ENCODE measurements at regions not wholly inside any gene's neighbourhood (a gene's known extent, or its start where the extent isn't known, plus 50 kb on each side); places are given as distances from the start of the nearest gene placed in this dataset.
"Not testable (repeated sequence)": the region's sequence is repeated elsewhere in the genome, so short reads cannot be mapped to it uniquely, and the experiment has no call there.

DNA sequence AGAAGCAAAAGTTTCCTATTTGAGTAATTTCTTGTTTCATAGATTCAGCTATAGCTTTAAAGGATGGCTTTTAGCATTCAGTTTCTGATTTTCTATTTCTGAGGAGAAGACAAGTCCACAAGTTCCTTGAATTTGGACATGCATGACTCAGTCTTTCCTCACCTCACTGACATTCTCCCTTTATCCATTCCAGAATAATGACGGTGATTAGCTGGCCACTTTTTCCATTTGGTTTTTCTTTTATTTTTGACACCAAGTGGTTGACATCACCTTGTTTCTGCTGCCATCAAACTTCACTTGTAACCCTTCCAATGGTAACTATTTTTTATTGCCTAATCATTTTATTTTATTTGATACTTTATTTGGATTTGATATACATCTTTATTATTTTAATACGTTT is 404.4 kb upstream of the KCNMB2 start:
- Histone ChIP-seq H3K27me3 (replicated peaks in 1 of 2; ENCODE audit: control insufficient read depth in 2 of 2, extremely low read depth in 1 of 2, insufficient read depth in 2 of 2, low read length in 1 of 2) (no peaks in the 10 kb centered on the region), H3K27ac (ENCODE audit: low read length) (no peak overlapping the region), H3K4me1 (ENCODE audit: control insufficient read depth in 1 of 2, extremely low read depth in 1 of 2, insufficient read depth in 2 of 2, low read length in 2 of 2) (no peaks in the 10 kb centered on the region), H3K4me3 (ENCODE audit: control insufficient read depth in 1 of 2, extremely low read depth in 1 of 2, low read length in 1 of 2) (no peak overlapping the region), H3K9me3 (no peaks in the 10 kb centered on the region), H3K36me3 (ENCODE audit: control insufficient read depth in 2 of 2, extremely low read depth in 1 of 2, insufficient read depth in 1 of 2, low read length in 1 of 2) (no peaks in the 10 kb centered on the region)
- no peaks in the 10 kb centered on the region for H3K4me1 Mint-ChIP-seq
- ChIA-PET POLR2A (no interaction called here), CTCF (no interaction called here)
- DNase-seq = no peak
- H3K9me3 Mint-ChIP-seq = peaks cover 0 to 5% (median 0%) of the 10 kb centered on the region in 3 donors
- H3K27me3 Mint-ChIP-seq = peaks cover 0 to 2% of the 10 kb centered on the region in 2 donors
- no CpG with 5 or more reads among the region's 2 CpGs for WGBS (ENCODE audit: insufficient coverage)
- H3K4me3 Mint-ChIP-seq = no peak overlapping the region
- H3K36me3 Mint-ChIP-seq = peaks cover 3% of the 10 kb centered on the region
- ATAC-seq (replicated peaks in 1 of 4) = no peak
- no peak overlapping the region for H3K27ac Mint-ChIP-seq

DNA sequence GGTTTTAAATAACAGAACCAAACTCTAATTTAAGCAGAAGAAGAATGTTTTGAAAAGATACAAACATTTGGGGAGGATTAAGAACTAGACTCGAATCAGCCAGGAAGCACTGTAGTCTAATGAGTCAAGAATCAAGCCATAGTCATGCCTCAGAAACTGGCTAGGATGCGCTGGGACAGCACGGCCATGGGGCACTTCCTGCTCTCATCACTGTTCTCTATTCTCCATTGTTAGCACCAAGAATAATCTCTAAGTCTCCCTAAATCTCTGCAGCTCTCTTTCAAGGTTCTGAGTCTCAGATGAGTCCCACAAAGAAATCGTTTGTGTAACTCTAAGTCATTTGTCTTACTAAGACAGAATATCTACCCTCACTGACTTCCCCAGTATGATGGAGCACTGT is 399.0 kb upstream of the KCNMB2 start:
- WGBS (ENCODE audit: insufficient coverage) = 71% methylated on average over 2 of the region's 4 CpGs
- Histone ChIP-seq H3K4me1 (ENCODE audit: control insufficient read depth in 1 of 2, extremely low read depth in 1 of 2, insufficient read depth in 2 of 2, low read length in 2 of 2) (no peaks in the 10 kb centered on the region), H3K36me3 (ENCODE audit: control insufficient read depth in 2 of 2, extremely low read depth in 1 of 2, insufficient read depth in 1 of 2, low read length in 1 of 2) (no peaks in the 10 kb centered on the region), H3K4me3 (ENCODE audit: control insufficient read depth in 1 of 2, extremely low read depth in 1 of 2, low read length in 1 of 2) (no peak overlapping the region), H3K27me3 (replicated peaks in 1 of 2; ENCODE audit: control insufficient read depth in 2 of 2, extremely low read depth in 1 of 2, insufficient read depth in 2 of 2, low read length in 1 of 2) (no peaks in the 10 kb centered on the region), H3K27ac (ENCODE audit: low read length) (no peak overlapping the region), H3K9me3 (no peaks in the 10 kb centered on the region)
- no peaks in the 10 kb centered on the region for H3K4me1 Mint-ChIP-seq
- peaks cover 0 to 2% of the 10 kb centered on the region in 2 donors for H3K27me3 Mint-ChIP-seq
- H3K36me3 Mint-ChIP-seq = peaks cover 3% of the 10 kb centered on the region
- H3K9me3 Mint-ChIP-seq = peaks cover 0 to 12% (median 4%) of the 10 kb centered on the region in 3 donors
- CTCF ChIA-PET = no interaction called here
- H3K27ac Mint-ChIP-seq = no peak overlapping the region
- no peak for DNase-seq
- H3K4me3 Mint-ChIP-seq = no peak overlapping the region
- no peak for ATAC-seq (replicated peaks in 1 of 4)
- POLR2A ChIA-PET = no interaction called here

DNA sequence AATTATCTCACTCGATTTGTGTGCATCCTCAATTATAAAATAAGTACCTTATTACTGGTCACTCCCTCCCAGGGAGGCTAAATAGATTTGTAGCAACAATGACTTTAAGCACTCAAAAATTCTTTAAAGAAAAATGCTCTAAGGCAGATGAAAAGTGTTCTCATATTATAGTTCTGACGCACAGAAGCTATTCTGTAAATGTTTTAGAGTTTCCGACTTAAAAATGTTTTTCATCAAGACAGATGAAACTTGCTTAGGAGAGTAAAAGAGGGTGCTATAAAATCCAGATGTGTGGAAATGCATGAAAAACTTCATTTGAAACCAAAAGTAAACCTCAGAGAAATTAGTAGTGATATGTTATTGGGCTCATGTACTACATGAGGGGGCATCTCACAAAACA is 398.4 kb upstream of the KCNMB2 start:
- Mint-ChIP-seq H3K4me3 (no peak overlapping the region), H3K4me1 (no peaks in the 10 kb centered on the region), H3K27me3 (peaks cover 0 to 2% of the 10 kb centered on the region in 2 donors), H3K27ac (no peak overlapping the region), H3K9me3 (peaks cover 0 to 12% (median 4%) of the 10 kb centered on the region in 3 donors), H3K36me3 (peaks cover 3% of the 10 kb centered on the region)
- ChIA-PET POLR2A (interaction anchor here in 1 of 2 donors (0.6 kb wide), 1 partner anchor 23 kb away, joined by 3 read pairs; no protein-coding TSS in a partner anchor), CTCF (interaction anchor here in 1 of 2 donors (0.7 kb wide), 1 partner anchor 702 kb away, joined by 3 read pairs; no protein-coding TSS in a partner anchor)
- Histone ChIP-seq H3K36me3 (ENCODE audit: control insufficient read depth in 2 of 2, extremely low read depth in 1 of 2, insufficient read depth in 1 of 2, low read length in 1 of 2) (no peaks in the 10 kb centered on the region), H3K4me1 (ENCODE audit: control insufficient read depth in 1 of 2, extremely low read depth in 1 of 2, insufficient read depth in 2 of 2, low read length in 2 of 2) (no peaks in the 10 kb centered on the region), H3K27me3 (replicated peaks in 1 of 2; ENCODE audit: control insufficient read depth in 2 of 2, extremely low read depth in 1 of 2, insufficient read depth in 2 of 2, low read length in 1 of 2) (no peaks in the 10 kb centered on the region), H3K9me3 (no peaks in the 10 kb centered on the region), H3K27ac (ENCODE audit: low read length) (no peak overlapping the region), H3K4me3 (ENCODE audit: control insufficient read depth in 1 of 2, extremely low read depth in 1 of 2, low read length in 1 of 2) (no peak overlapping the region)
- WGBS (ENCODE audit: insufficient coverage) = 80% methylated on average over 1 of the region's 3 CpGs
- DNase-seq (no peak), ATAC-seq (replicated peaks in 1 of 4) (no peak)

DNA sequence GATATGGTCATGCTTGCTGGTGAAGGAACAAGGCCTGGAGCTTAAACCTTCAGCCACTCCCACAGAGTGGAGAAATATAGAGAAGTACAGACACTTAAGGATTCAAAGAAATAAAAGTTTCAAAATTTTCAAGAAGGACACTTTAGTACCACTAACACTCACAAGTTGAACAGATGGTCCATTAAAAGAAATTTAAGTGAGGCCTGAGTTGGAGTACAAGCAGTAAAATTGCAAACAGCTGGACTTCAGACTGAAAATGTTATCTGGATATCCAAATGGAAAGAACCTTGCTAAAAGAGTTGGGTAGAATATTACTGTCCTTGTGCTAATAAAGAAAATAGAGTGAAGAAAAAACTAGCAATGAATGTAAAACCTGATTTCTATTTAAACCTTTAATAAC is 397.1 kb upstream of the KCNMB2 start:
- ATAC-seq (replicated peaks in 1 of 4) = no peak
- Histone ChIP-seq H3K9me3 (no peaks in the 10 kb centered on the region), H3K27ac (ENCODE audit: low read length) (no peak overlapping the region), H3K4me3 (ENCODE audit: control insufficient read depth in 1 of 2, extremely low read depth in 1 of 2, low read length in 1 of 2) (no peak overlapping the region), H3K36me3 (ENCODE audit: control insufficient read depth in 2 of 2, extremely low read depth in 1 of 2, insufficient read depth in 1 of 2, low read length in 1 of 2) (no peaks in the 10 kb centered on the region), H3K27me3 (replicated peaks in 1 of 2; ENCODE audit: control insufficient read depth in 2 of 2, extremely low read depth in 1 of 2, insufficient read depth in 2 of 2, low read length in 1 of 2) (no peaks in the 10 kb centered on the region), H3K4me1 (ENCODE audit: control insufficient read depth in 1 of 2, extremely low read depth in 1 of 2, insufficient read depth in 2 of 2, low read length in 2 of 2) (no peaks in the 10 kb centered on the region)
- ChIA-PET CTCF (no interaction called here), POLR2A (interaction anchor here (0.5 to 0.6 kb wide), 2 partner anchors 8 to 113 kb away, joined by 3 read pairs; no protein-coding TSS in a partner anchor)
- Mint-ChIP-seq H3K9me3 (peaks cover 0 to 12% (median 4%) of the 10 kb centered on the region in 3 donors), H3K27me3 (peaks cover 0 to 2% of the 10 kb centered on the region in 2 donors), H3K4me1 (no peaks in the 10 kb centered on the region), H3K4me3 (no peak overlapping the region), H3K36me3 (peaks cover 3% of the 10 kb centered on the region), H3K27ac (no peak overlapping the region)
- no peak for DNase-seq

DNA sequence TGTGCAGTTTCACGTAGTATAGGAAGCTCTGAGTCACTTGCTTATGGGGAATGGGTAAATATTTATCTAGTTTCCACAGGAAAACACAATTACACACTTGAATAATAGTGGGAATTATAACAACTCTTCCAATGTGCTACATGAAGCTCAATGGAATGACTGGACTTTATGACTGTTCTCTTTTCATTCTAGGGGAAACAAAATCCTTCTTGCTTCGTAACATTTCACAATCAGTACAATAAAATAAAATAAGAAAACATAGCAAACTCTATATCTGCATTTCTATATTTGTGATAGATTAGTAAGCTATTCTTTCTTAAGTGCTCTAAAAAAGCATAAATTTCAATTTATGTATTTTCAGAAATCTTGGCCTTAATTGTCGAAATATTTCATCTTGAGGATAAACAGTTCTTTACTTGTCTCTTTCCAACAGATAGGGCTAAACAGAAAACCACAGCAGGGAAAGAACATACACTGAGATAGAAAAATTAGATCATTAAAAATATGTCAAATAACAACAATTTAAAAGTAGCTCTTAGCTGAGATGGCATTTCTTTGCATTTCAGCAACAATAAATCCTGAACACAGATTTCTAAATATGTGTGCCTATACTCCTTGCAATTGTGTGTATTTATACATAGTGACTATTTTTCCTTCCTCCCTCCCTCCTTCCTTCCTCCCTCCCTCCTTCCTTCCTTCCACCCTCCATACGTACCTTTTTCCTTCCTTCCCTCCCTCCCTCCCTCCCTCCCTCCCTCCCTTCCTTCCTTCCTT is 395.5 kb upstream of the KCNMB2 start:
- no CpG with 5 or more reads among the region's 4 CpGs for WGBS (ENCODE audit: insufficient coverage)
- no peaks in the 10 kb centered on the region for H3K4me1 ChIP-seq (ENCODE audit: control insufficient read depth in 1 of 2, extremely low read depth in 1 of 2, insufficient read depth in 2 of 2, low read length in 2 of 2)
- no peak for ATAC-seq (replicated peaks in 1 of 4)
- no peaks in the 10 kb centered on the region for H3K36me3 ChIP-seq (ENCODE audit: control insufficient read depth in 2 of 2, extremely low read depth in 1 of 2, insufficient read depth in 1 of 2, low read length in 1 of 2)
- Mint-ChIP-seq H3K9me3 (peaks cover 0 to 7% (median 4%) of the 10 kb centered on the region in 3 donors), H3K36me3 (no peaks in the 10 kb centered on the region), H3K27ac (no peak overlapping the region), H3K4me3 (no peak overlapping the region), H3K4me1 (no peaks in the 10 kb centered on the region), H3K27me3 (no peaks in the 10 kb centered on the region)
- no peaks in the 10 kb centered on the region for H3K9me3 ChIP-seq
- no peak overlapping the region for H3K27ac ChIP-seq (ENCODE audit: low read length)
- ChIA-PET CTCF (no interaction called here), POLR2A (interaction anchor here in 1 of 2 donors (0.6 kb wide), 1 partner anchor 924 kb away, joined by 12 read pairs; no protein-coding TSS in a partner anchor)
- H3K4me3 ChIP-seq (ENCODE audit: control insufficient read depth in 1 of 2, extremely low read depth in 1 of 2, low read length in 1 of 2) = no peak overlapping the region
- no peaks in the 10 kb centered on the region for H3K27me3 ChIP-seq (replicated peaks in 1 of 2; ENCODE audit: control insufficient read depth in 2 of 2, extremely low read depth in 1 of 2, insufficient read depth in 2 of 2, low read length in 1 of 2)
- no peak for DNase-seq

DNA sequence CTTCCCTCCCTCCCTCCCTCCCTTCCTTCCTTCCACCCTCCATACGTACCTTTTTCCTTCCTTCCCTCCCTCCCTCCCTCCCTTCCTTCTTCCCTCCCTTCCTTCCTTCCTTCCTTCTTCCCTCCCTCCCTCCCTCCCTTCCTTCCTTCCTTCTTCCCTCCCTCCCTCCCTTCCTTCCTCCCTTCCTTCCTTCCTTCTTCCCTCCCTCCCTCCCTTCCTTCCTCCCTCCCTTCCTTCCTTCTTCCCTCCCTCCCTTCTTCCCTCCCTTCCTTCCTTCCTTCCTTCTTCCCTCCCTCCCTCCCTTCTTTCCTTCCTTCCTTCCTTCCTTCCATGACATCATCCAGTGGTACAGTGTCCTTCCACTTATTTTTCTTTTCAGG is 394.9 kb upstream of the KCNMB2 start:
- H3K27me3 ChIP-seq (replicated peaks in 1 of 2; ENCODE audit: control insufficient read depth in 2 of 2, extremely low read depth in 1 of 2, insufficient read depth in 2 of 2, low read length in 1 of 2); H3K36me3 ChIP-seq (ENCODE audit: control insufficient read depth in 2 of 2, extremely low read depth in 1 of 2, insufficient read depth in 1 of 2, low read length in 1 of 2); H3K4me1 ChIP-seq (ENCODE audit: control insufficient read depth in 1 of 2, extremely low read depth in 1 of 2, insufficient read depth in 2 of 2, low read length in 2 of 2); DNase-seq; H3K9me3 ChIP-seq; H3K27me3 Mint-ChIP-seq; POLR2A ChIA-PET; H3K4me3 Mint-ChIP-seq; CTCF ChIA-PET; H3K27ac ChIP-seq (ENCODE audit: low read length); H3K9me3 Mint-ChIP-seq; H3K27ac Mint-ChIP-seq; H3K4me3 ChIP-seq (ENCODE audit: control insufficient read depth in 1 of 2, extremely low read depth in 1 of 2, low read length in 1 of 2); H3K36me3 Mint-ChIP-seq; ATAC-seq (replicated peaks in 1 of 4); H3K4me1 Mint-ChIP-seq: not testable (repeated sequence)
- WGBS (ENCODE audit: insufficient coverage) = no CpG with 5 or more reads among the region's 1 CpG
